ENCODE measurements at regions not wholly inside any gene's neighbourhood (a gene's known extent, or its start where the extent isn't known, plus 50 kb on each side); places are given as distances from the start of the nearest gene placed in this dataset.
"Not testable (repeated sequence)": the region's sequence is repeated elsewhere in the genome, so short reads cannot be mapped to it uniquely, and the experiment has no call there.

DNA sequence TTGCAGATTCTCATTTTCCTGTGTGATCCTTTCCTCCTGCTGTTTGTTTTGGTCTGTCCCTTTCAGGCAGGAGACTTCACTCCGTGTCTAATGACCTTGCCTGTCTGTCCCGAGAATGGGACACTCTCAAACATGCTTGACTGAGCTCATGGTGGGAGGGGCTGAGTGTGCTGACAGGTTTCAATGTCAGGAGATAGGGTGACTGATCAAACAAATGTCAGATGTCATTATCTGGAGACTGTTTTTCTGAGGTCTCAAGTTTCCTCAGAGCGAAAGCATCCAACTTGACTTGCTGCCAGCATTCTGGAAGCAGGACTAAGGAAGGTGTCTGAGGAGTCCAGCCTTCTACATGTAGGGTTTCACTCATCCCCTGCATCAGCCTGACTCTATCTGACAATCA lies 228.8 kb upstream of the KIAA1217 start:
- Histone ChIP-seq H3K27ac (ENCODE audit: poor library complexity, severe bottlenecking) (no peak overlapping the region), H3K36me3 (ENCODE audit: low read depth) (no peaks in the 10 kb centered on the region), H3K9me3 (ENCODE audit: severe bottlenecking) (no peaks in the 10 kb centered on the region), H3K4me3 (ENCODE audit: severe bottlenecking) (no peak overlapping the region), H3K27me3 (ENCODE audit: insufficient read depth, poor library complexity, severe bottlenecking) (peaks cover 10% of the 10 kb centered on the region), H3K4me1 (ENCODE audit: insufficient read depth, poor library complexity, severe bottlenecking) (no peaks in the 10 kb centered on the region)
- DNase-seq (ENCODE audit: low spot score) (no peak), ATAC-seq (ENCODE audit: low read depth) (no peak)
- TF ChIP-seq, protein P1, sequence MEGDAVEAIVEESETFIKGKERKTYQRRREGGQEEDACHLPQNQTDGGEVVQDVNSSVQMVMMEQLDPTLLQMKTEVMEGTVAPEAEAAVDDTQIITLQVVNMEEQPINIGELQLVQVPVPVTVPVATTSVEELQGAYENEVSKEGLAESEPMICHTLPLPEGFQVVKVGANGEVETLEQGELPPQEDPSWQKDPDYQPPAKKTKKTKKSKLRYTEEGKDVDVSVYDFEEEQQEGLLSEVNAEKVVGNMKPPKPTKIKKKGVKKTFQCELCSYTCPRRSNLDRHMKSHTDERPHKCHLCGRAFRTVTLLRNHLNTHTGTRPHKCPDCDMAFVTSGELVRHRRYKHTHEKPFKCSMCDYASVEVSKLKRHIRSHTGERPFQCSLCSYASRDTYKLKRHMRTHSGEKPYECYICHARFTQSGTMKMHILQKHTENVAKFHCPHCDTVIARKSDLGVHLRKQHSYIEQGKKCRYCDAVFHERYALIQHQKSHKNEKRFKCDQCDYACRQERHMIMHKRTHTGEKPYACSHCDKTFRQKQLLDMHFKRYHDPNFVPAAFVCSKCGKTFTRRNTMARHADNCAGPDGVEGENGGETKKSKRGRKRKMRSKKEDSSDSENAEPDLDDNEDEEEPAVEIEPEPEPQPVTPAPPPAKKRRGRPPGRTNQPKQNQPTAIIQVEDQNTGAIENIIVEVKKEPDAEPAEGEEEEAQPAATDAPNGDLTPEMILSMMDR (IDR thresholded peaks at IDR 0.05; ENCODE audit: poor library complexity, severe bottlenecking), result no peak

- ATAC-seq (ENCODE audit: low read depth) (no peak), DNase-seq (ENCODE audit: low spot score) (no peak)
- Histone ChIP-seq H3K4me1 (ENCODE audit: insufficient read depth, poor library complexity, severe bottlenecking) (no peaks in the 10 kb centered on the region), H3K27me3 (ENCODE audit: insufficient read depth, poor library complexity, severe bottlenecking) (peaks cover 7% of the 10 kb centered on the region), H3K27ac (ENCODE audit: poor library complexity, severe bottlenecking) (no peak overlapping the region), H3K36me3 (ENCODE audit: low read depth) (no peaks in the 10 kb centered on the region), H3K9me3 (ENCODE audit: severe bottlenecking) (no peaks in the 10 kb centered on the region), H3K4me3 (ENCODE audit: severe bottlenecking) (no peak overlapping the region)
- TF ChIP-seq, protein P1 (IDR thresholded peaks at IDR 0.05; ENCODE audit: poor library complexity, severe bottlenecking), result no peak
Observed at GRCh38 chr10:23981520-23982309, 227.2 kb upstream of the KIAA1217 start.

GRCh38 chr10:23984405-23984804 lies 224.5 kb upstream of the KIAA1217 start:
- not testable (repeated sequence) for ATAC-seq (ENCODE audit: low read depth); H3K4me3 ChIP-seq (ENCODE audit: severe bottlenecking); H3K27me3 ChIP-seq (ENCODE audit: insufficient read depth, poor library complexity, severe bottlenecking); H3K36me3 ChIP-seq (ENCODE audit: low read depth); H3K27ac ChIP-seq (ENCODE audit: poor library complexity, severe bottlenecking); H3K4me1 ChIP-seq (ENCODE audit: insufficient read depth, poor library complexity, severe bottlenecking); H3K9me3 ChIP-seq (ENCODE audit: severe bottlenecking); DNase-seq (ENCODE audit: low spot score)

DNA sequence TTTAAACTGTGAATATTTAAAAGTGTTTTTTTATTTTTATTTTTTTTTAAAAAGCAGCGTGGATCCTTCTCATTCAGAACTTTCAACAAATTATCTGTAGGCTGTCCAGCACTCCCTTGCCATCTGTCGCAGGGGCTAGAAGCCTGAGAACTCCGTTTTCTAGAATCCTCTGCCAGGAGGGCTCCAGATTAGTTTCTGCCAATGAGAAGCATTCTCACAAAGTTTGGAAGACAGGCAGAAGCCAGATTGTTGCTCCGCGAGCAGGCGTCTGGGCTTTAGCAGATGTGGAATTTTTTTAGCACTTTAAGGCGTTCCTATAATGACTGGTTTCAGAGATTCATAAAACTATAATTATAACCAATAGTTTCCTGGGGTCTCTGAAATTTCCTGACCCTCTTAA lies 220.9 kb upstream of the KIAA1217 start:
- TF ChIP-seq, protein P1 (IDR thresholded peaks at IDR 0.05; ENCODE audit: poor library complexity, severe bottlenecking), result no peak
- no peak for ATAC-seq (ENCODE audit: low read depth)
- Histone ChIP-seq H3K36me3 (ENCODE audit: low read depth) (no peaks in the 10 kb centered on the region), H3K27me3 (ENCODE audit: insufficient read depth, poor library complexity, severe bottlenecking) (peaks cover 9% of the 10 kb centered on the region), H3K9me3 (ENCODE audit: severe bottlenecking) (no peaks in the 10 kb centered on the region), H3K4me1 (ENCODE audit: insufficient read depth, poor library complexity, severe bottlenecking) (no peaks in the 10 kb centered on the region), H3K27ac (ENCODE audit: poor library complexity, severe bottlenecking) (no peak overlapping the region), H3K4me3 (ENCODE audit: severe bottlenecking) (no peak overlapping the region)
- DNase-seq (ENCODE audit: low spot score), result no peak

- H3K9me3 ChIP-seq (ENCODE audit: severe bottlenecking), result no peaks in the 10 kb centered on the region
- no peak overlapping the region for H3K4me3 ChIP-seq (ENCODE audit: severe bottlenecking)
- peaks cover 8% of the 10 kb centered on the region for H3K27me3 ChIP-seq (ENCODE audit: insufficient read depth, poor library complexity, severe bottlenecking)
- TF ChIP-seq, protein P1 (IDR thresholded peaks at IDR 0.05; ENCODE audit: poor library complexity, severe bottlenecking), result peak; percentile 90
- H3K27ac ChIP-seq (ENCODE audit: poor library complexity, severe bottlenecking), result no peak overlapping the region
- no peaks in the 10 kb centered on the region for H3K4me1 ChIP-seq (ENCODE audit: insufficient read depth, poor library complexity, severe bottlenecking)
- peak; percentile 50; the same call in 1 of the 3 replicates for ATAC-seq (ENCODE audit: low read depth)
- no peaks in the 10 kb centered on the region for H3K36me3 ChIP-seq (ENCODE audit: low read depth)
- no peak for DNase-seq (ENCODE audit: low spot score)
Observed at GRCh38 chr10:23994459-23995046, 214.4 kb upstream of the KIAA1217 start.

All from RWPE2 (cell line).